IMR-90 (cell line): ENCODE measurements at regions not wholly inside any gene's neighbourhood (a gene's known extent, or its start where the extent isn't known, plus 50 kb on each side); places are given as distances from the start of the nearest gene placed in this dataset.

Source experiments
- ATAC-seq: fragments of 200-7000 bp; cut with Tn5 transposase; 2 replicates; pipeline ENCODE4 v1.9.1; 2020; ENCODE audit warnings: low read depth, mild to moderate bottlenecking, moderate library complexity
- BruUV-seq: library from RNA; stranded (reverse); fragments of 400-500 nt; replicated peaks from 2 replicates; lab custom pipeline; 2021; lab: Mats Ljungman, UMichigan
- CTCF ChIA-PET: fragments of 300-600 bp; formaldehyde crosslinking; extraction: SDS; loops from one replicate; lab custom pipeline; 2021; ENCODE audit warnings: antibody characterized with exemption; lab: Yijun Ruan, JAX
- POLR2A ChIA-PET: fragments of 300-600 bp; sonication (Branson Sonifier 250); formaldehyde crosslinking; loops from one replicate; lab custom pipeline; 2022; ENCODE audit warnings: antibody characterized with exemption; ENCODE audit not compliant: unreplicated experiment; lab: Charles Lee
- DNase-seq: peaks from one replicate; pipeline ENCODE4 v3.0.0; 2013
- H2AFZ ChIP-seq: replicated peaks from 2 replicates; pipeline ENCODE3; 2013; ENCODE audit warnings: low read length, mild to moderate bottlenecking; ENCODE audit not compliant: poor library complexity
- H2AK5ac ChIP-seq: 2 replicates; pipeline ENCODE4 v1.6.1; 2013; ENCODE audit warnings: low read depth, low read length, inconsistent platforms
- H2AK9ac ChIP-seq: replicated peaks from 2 replicates; pipeline ENCODE3; 2013; ENCODE audit warnings: mild to moderate bottlenecking, low read depth, low read length, moderate library complexity; ENCODE audit not compliant: poor library complexity
- H2BK120ac ChIP-seq: 2 replicates; pipeline ENCODE4 v1.6.1; 2013; ENCODE audit warnings: low read depth, low read length, inconsistent platforms
- H2BK15ac ChIP-seq: 3 replicates; pipeline ENCODE4 v1.6.1; 2013; ENCODE audit warnings: low read depth, low read length, inconsistent platforms
- H2BK20ac ChIP-seq: 2 replicates; pipeline ENCODE4 v1.6.1; 2013; ENCODE audit warnings: low read depth, mild to moderate bottlenecking, inconsistent platforms, low read length, moderate library complexity
- H2BK5ac ChIP-seq: 2 replicates; pipeline ENCODE4 v1.6.1; 2013; ENCODE audit warnings: mild to moderate bottlenecking, low read depth, low read length, inconsistent platforms; ENCODE audit not compliant: poor library complexity, severe bottlenecking
- H3K14ac ChIP-seq: replicated peaks from 2 replicates; pipeline ENCODE4 v1.6.1; 2013; ENCODE audit warnings: low read depth, low read length, inconsistent platforms
- H3K18ac ChIP-seq: 2 replicates; pipeline ENCODE4 v1.6.1; 2013; ENCODE audit warnings: low read depth, low read length, control low read depth
- H3K23ac ChIP-seq: 2 replicates; pipeline ENCODE4 v1.6.1; 2013; ENCODE audit warnings: low read depth, low read length, inconsistent platforms
- H3K27ac ChIP-seq: 2 replicates; pipeline ENCODE4 v1.5.1; 2013; ENCODE audit warnings: mild to moderate bottlenecking, control low read depth, low read length; ENCODE audit not compliant: insufficient read depth
- H3K27me3 ChIP-seq: 2 replicates; pipeline ENCODE4 v1.6.1; 2013; ENCODE audit warnings: low read length; ENCODE audit not compliant: control insufficient read depth, insufficient read depth
- H3K36me3 ChIP-seq: 2 replicates; pipeline ENCODE4 v1.6.1; 2013; ENCODE audit warnings: low read length, mixed read lengths; ENCODE audit not compliant: control insufficient read depth, insufficient read depth
- H3K4ac ChIP-seq: 2 replicates; pipeline ENCODE4 v1.6.1; 2013; ENCODE audit warnings: low read depth, low read length, inconsistent platforms
- H3K4me1 ChIP-seq: 2 replicates; pipeline ENCODE4 v1.6.1; 2013; ENCODE audit warnings: low read length, mixed read lengths; ENCODE audit not compliant: control insufficient read depth, insufficient read depth
- H3K4me2 ChIP-seq: 2 replicates; pipeline ENCODE4 v1.6.1; 2013; ENCODE audit warnings: low read depth, mild to moderate bottlenecking, control low read depth, low read length, moderate library complexity
- H3K4me3 ChIP-seq: 2 replicates; pipeline ENCODE4 v1.5.1; 2013; ENCODE audit warnings: low read depth, mild to moderate bottlenecking, control low read depth, low read length, moderate library complexity; ENCODE audit not compliant: insufficient read depth
- H3K56ac ChIP-seq: 2 replicates; pipeline ENCODE4 v1.6.1; 2013; ENCODE audit warnings: low read length, inconsistent platforms; ENCODE audit not compliant: insufficient read depth; ENCODE audit errors: extremely low read depth
- H3K79me1 ChIP-seq, 2 experiments: 2 replicates each; pipeline ENCODE4 v1.6.1; 2013; ENCODE audit warnings: low read length in 2 of 2, inconsistent platforms in 1 of 2, low read depth in 1 of 2
- H3K9ac ChIP-seq: 2 replicates; pipeline ENCODE4 v1.6.1; 2013; ENCODE audit warnings: low read depth, low read length, control low read depth
- H3K9me1 ChIP-seq: 2 replicates; pipeline ENCODE4 v1.6.1; 2013; ENCODE audit warnings: low read length, inconsistent platforms; ENCODE audit not compliant: insufficient read depth
- H3K9me3 ChIP-seq: 2 replicates; pipeline ENCODE4 v1.6.1; 2013; ENCODE audit warnings: low read length; ENCODE audit not compliant: control insufficient read depth, insufficient read depth
- H4K20me1 ChIP-seq: 2 replicates; pipeline ENCODE4 v1.6.1; 2013; ENCODE audit warnings: low read length, inconsistent platforms; ENCODE audit not compliant: insufficient read depth
- H4K5ac ChIP-seq: 2 replicates; pipeline ENCODE4 v1.6.1; 2013; ENCODE audit warnings: mild to moderate bottlenecking, low read depth, low read length, control low read depth
- H4K8ac ChIP-seq, 2 experiments: 2 replicates each; pipeline ENCODE4 v1.6.1; 2013; ENCODE audit warnings: low read depth in 2 of 2, low read length in 2 of 2, control low read depth in 1 of 2, inconsistent platforms in 1 of 2
- H4K91ac ChIP-seq: 2 replicates; pipeline ENCODE4 v1.6.1; 2013; ENCODE audit warnings: low read depth, low read length, inconsistent platforms; ENCODE audit not compliant: insufficient read depth
- BHLHE40 ChIP-seq: fragments of 150-350 bp; IDR thresholded peaks from 2 replicates; pipeline ENCODE4 v1.6.1; 2016; ENCODE audit warnings: mild to moderate bottlenecking, low read depth, low read length
- CEBPB ChIP-seq: IDR thresholded peaks from 2 replicates; pipeline ENCODE4 v1.6.1; 2012; ENCODE audit warnings: low read depth, low read length, improper control_type of control experiment
- CHD1 ChIP-seq: IDR thresholded peaks from 2 replicates; pipeline ENCODE4 v1.6.1; 2012; ENCODE audit warnings: low read depth, low read length, improper control_type of control experiment
- ELK1 ChIP-seq: fragments of 150-350 bp; IDR thresholded peaks from 2 replicates; pipeline ENCODE4 v1.6.1; 2016; ENCODE audit warnings: low read depth, mild to moderate bottlenecking, low read length, moderate library complexity, borderline replicate concordance
- FOS ChIP-seq: fragments of 150-350 bp; IDR thresholded peaks from 2 replicates; pipeline ENCODE4 v1.6.1; 2016; ENCODE audit warnings: low read depth, low read length
- MAFK ChIP-seq: IDR thresholded peaks from 2 replicates; pipeline ENCODE4 v1.6.1; 2012; ENCODE audit warnings: low read depth, low read length, improper control_type of control experiment
- MAZ ChIP-seq: IDR thresholded peaks from 2 replicates; pipeline ENCODE4 v1.6.1; 2012; ENCODE audit warnings: low read depth, mild to moderate bottlenecking, low read length, improper control_type of control experiment, moderate library complexity, borderline replicate concordance
- MXI1 ChIP-seq: IDR thresholded peaks from 2 replicates; pipeline ENCODE4 v1.6.1; 2012; ENCODE audit warnings: low read depth, mild to moderate bottlenecking, low read length, moderate library complexity, borderline replicate concordance
- NFE2L2 ChIP-seq: fragments of 150-350 bp; IDR thresholded peaks from 2 replicates; pipeline ENCODE4 v1.6.1; 2016; ENCODE audit warnings: low read depth, mild to moderate bottlenecking, low read length
- POLR2A ChIP-seq: IDR thresholded peaks from 2 replicates; pipeline ENCODE4 v1.6.1; 2012; ENCODE audit warnings: mild to moderate bottlenecking, low read depth, low read length
- RAD21 ChIP-seq: IDR thresholded peaks from 2 replicates; pipeline ENCODE4 v1.6.1; 2012; ENCODE audit warnings: low read length, improper control_type of control experiment
- RCOR1 ChIP-seq: IDR thresholded peaks from 2 replicates; pipeline ENCODE4 v1.6.1; 2012; ENCODE audit warnings: mild to moderate bottlenecking, low read length, improper control_type of control experiment; ENCODE audit not compliant: insufficient replicate concordance
- RFX5 ChIP-seq: IDR thresholded peaks from 2 replicates; pipeline ENCODE4 v1.8.0; 2012; ENCODE audit warnings: low read depth, mild to moderate bottlenecking, low read length, moderate library complexity
- SMC3 ChIP-seq: fragments of 150-350 bp; IDR thresholded peaks from 2 replicates; pipeline ENCODE4 v1.6.1; 2016; ENCODE audit warnings: low read depth, mild to moderate bottlenecking, antibody characterized with exemption, low read length, moderate library complexity
- USF2 ChIP-seq: fragments of 150-350 bp; IDR thresholded peaks from 2 replicates; pipeline ENCODE4 v1.6.1; 2017; ENCODE audit warnings: mild to moderate bottlenecking, antibody characterized with exemption, low read length, low read depth
- WGBS, 2 experiments: methylation state at CpG; one replicate each; pipeline versions ENCODE4 v1.1.5 to v1.1.7; 2013; ENCODE audit warnings: missing lambda C conversion rate in 2 of 2; ENCODE audit not compliant: insufficient read length in 1 of 2; ENCODE audit errors: extremely low coverage in 2 of 2; 5-methylcytosine and 5-hydroxymethylcytosine counted together
- dilution Hi-C: fragments of 300-500 bp; cut with HindIII; formaldehyde crosslinking; loops from one replicate; pipeline ENCODE4 v1.14.3; 2018; ENCODE audit warnings: low sequenced_read_pairs; ENCODE audit not compliant: unreplicated experiment
- in situ Hi-C: fragments of 300-500 bp; cut with MboI; formaldehyde crosslinking; loops from 3 replicates; pipeline ENCODE4 v1.14.3; 2019; ENCODE audit warnings: low sequenced_read_pairs, inconsistent platforms, mixed read lengths
- intact Hi-C: fragments of 100-400 bp; cut with micrococcal nuclease; formaldehyde crosslinking; loops from 2 replicates; pipeline ENCODE4 v1.10.0; 2022
- TF ChIP-seq, protein P1 (sequence below): conservative IDR thresholded peaks from 2 replicates; pipeline ENCODE4 v1.5.1; 2012; ENCODE audit warnings: mild to moderate bottlenecking, low read depth, low read length, improper control_type of control experiment

DNA sequence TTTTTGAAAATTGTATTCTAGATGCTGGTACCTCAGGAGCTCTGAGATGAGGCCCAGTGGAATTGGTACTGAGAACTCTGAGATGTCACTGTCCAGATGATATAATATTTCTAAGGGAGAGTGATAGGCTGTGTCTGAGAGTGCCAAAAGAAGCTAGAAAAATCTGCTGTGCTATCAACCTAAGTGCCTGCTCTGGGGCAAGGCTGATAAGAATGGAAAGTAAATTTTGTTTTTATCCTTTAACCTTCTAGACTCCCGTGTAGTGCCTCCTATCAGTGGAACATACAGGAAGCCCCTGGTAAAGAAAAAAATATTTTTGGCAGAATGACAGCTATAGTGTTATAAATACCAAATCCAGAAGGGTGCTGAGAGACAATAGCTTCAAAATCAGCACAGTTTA is 348.2 kb downstream of the TFAP2B start:
- no TSS peak for BruUV-seq
- intact Hi-C loops (no loop called here), dilution Hi-C loops (no loop called here), in situ Hi-C loops (no loop called here)
- Histone ChIP-seq H3K4me3 (no peak overlapping the region), H4K20me1 (no peaks in the 10 kb centered on the region), H4K5ac (no peak overlapping the region), H3K9me1 (no peaks in the 10 kb centered on the region), H4K8ac (no peak overlapping the region), H3K4me2 (no peak overlapping the region), H3K27me3 (no peaks in the 10 kb centered on the region), H4K91ac (no peak overlapping the region), H2BK120ac (no peak overlapping the region), H3K4ac (no peak overlapping the region), H3K18ac (no peak overlapping the region), H2BK5ac (no peak overlapping the region), H3K56ac (no peak overlapping the region), H3K9ac (no peak overlapping the region), H3K27ac (no peak overlapping the region), H3K14ac (no peak overlapping the region), H3K9me3 (no peaks in the 10 kb centered on the region), H3K4me1 (no peaks in the 10 kb centered on the region), H3K79me1 (no peaks in the 10 kb centered on the region), H2AK5ac (no peak overlapping the region), H3K23ac (no peak overlapping the region), H2AFZ (no peak overlapping the region), H2AK9ac (no peak overlapping the region), H2BK20ac (no peak overlapping the region), H2BK15ac (no peak overlapping the region), H3K36me3 (no peaks in the 10 kb centered on the region)
- ChIA-PET CTCF (interaction anchor here (0.5 kb wide), 1 partner anchor 583 kb away, joined by 3 read pairs; no protein-coding TSS in a partner anchor), POLR2A (no interaction called here)
- no peak for DNase-seq
- no CpG with 5 or more reads among the region's 1 CpG for WGBS, 2 experiments
- ATAC-seq: no peak
- TF ChIP-seq CHD1: no peak
- no peak for TF ChIP-seq USF2
- no peak for TF ChIP-seq ELK1
- TF ChIP-seq RAD21: no peak
- TF ChIP-seq, protein P1, sequence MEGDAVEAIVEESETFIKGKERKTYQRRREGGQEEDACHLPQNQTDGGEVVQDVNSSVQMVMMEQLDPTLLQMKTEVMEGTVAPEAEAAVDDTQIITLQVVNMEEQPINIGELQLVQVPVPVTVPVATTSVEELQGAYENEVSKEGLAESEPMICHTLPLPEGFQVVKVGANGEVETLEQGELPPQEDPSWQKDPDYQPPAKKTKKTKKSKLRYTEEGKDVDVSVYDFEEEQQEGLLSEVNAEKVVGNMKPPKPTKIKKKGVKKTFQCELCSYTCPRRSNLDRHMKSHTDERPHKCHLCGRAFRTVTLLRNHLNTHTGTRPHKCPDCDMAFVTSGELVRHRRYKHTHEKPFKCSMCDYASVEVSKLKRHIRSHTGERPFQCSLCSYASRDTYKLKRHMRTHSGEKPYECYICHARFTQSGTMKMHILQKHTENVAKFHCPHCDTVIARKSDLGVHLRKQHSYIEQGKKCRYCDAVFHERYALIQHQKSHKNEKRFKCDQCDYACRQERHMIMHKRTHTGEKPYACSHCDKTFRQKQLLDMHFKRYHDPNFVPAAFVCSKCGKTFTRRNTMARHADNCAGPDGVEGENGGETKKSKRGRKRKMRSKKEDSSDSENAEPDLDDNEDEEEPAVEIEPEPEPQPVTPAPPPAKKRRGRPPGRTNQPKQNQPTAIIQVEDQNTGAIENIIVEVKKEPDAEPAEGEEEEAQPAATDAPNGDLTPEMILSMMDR: no peak
- TF ChIP-seq CEBPB: no peak
- no peak for TF ChIP-seq RCOR1
- no peak for TF ChIP-seq SMC3
- no peak for TF ChIP-seq MAZ
- TF ChIP-seq POLR2A: no peak
- TF ChIP-seq MAFK: no peak
- no peak for TF ChIP-seq RFX5
- TF ChIP-seq MXI1: no peak
- TF ChIP-seq NFE2L2: no peak
- no peak for TF ChIP-seq BHLHE40
- no peak for TF ChIP-seq FOS
